ENCODE measurements at regions not wholly inside any gene's neighbourhood (a gene's known extent, or its start where the extent isn't known, plus 50 kb on each side); places are given as distances from the start of the nearest gene placed in this dataset.
A peak's percentile ranks its signal among the peaks of the same experiment; 100 is the strongest.

DNA sequence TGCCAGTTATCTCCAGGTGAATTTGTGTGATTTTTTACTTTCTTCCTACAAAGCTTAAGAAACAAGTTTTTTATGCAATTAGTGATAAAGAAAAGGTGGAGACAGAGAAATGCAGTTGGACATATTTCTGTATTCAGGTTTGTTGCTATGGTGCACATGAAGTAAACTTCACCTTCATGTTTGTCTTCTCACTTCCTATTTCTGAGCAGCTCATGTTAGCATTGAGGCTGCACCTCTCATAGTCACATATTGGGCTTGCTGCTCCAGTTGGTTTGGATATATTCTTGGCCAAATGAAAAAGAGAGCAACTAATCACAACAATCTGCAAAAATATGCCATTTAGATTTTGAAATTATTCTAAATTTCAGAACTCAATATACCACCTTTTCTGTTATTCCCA lies 475.6 kb upstream of the ZWINT start:
- no peak overlapping the region for H3K4me3 ChIP-seq (ENCODE audit: low read length)
- H3K27me3 ChIP-seq (ENCODE audit: low read length): no peaks in the 10 kb centered on the region
- H3K9me3 ChIP-seq (ENCODE audit: low read length): peaks cover 33% of the 10 kb centered on the region; the same call in 1 of the 2 replicates
- DNase-seq: no peak
- H3K79me2 ChIP-seq (ENCODE audit: low read length): no peaks in the 10 kb centered on the region
- H2AFZ ChIP-seq (ENCODE audit: low read length): no peak overlapping the region
- no peaks in the 10 kb centered on the region for H3K36me3 ChIP-seq (ENCODE audit: insufficient read depth, low read length)
- H3K9ac ChIP-seq (ENCODE audit: low read length): no peak overlapping the region
- H3K4me2 ChIP-seq (ENCODE audit: low read depth, low read length, poor library complexity, severe bottlenecking): no peak overlapping the region
- H3K27ac ChIP-seq (ENCODE audit: low read length): no peak overlapping the region
- H4K20me1 ChIP-seq (ENCODE audit: insufficient read depth, low read depth, low read length): no peaks in the 10 kb centered on the region
- H3K9me2 ChIP-seq (replicated peaks; ENCODE audit: insufficient read depth, low read length): no peaks in the 10 kb centered on the region; the same call in 1 of the 2 replicates
- H3K4me1 ChIP-seq (ENCODE audit: low read length): no peaks in the 10 kb centered on the region

DNA sequence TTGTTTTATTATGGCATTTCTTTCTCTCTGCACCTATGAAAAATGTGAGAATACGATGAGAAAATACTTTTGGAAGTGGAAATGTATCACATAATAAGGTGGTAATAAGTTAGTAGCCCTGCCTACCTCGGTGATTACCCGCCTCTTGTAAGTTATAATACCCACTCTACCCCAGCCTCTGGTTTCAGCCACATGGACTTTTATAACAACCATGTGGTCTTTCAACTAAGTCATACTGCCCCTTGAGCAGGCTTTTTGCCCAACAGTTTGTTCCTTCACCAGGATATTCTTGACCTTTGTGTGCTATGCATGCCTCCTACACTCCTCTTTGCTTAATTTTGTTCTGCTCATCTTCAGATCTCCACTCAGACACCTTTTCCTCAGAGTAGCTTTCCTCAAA lies 470.6 kb upstream of the ZWINT start:
- no peak for DNase-seq
- no peaks in the 10 kb centered on the region for H4K20me1 ChIP-seq (ENCODE audit: insufficient read depth, low read depth, low read length)
- H3K79me2 ChIP-seq (ENCODE audit: low read length): no peaks in the 10 kb centered on the region
- H3K9me2 ChIP-seq (replicated peaks; ENCODE audit: insufficient read depth, low read length): no peaks in the 10 kb centered on the region; the same call in 1 of the 2 replicates
- H3K4me1 ChIP-seq (ENCODE audit: low read length): no peaks in the 10 kb centered on the region
- H3K9ac ChIP-seq (ENCODE audit: low read length): no peak overlapping the region
- no peak overlapping the region for H2AFZ ChIP-seq (ENCODE audit: low read length)
- no peak overlapping the region for H3K4me3 ChIP-seq (ENCODE audit: low read length)
- H3K27me3 ChIP-seq (ENCODE audit: low read length): no peaks in the 10 kb centered on the region
- no peak overlapping the region for H3K4me2 ChIP-seq (ENCODE audit: low read depth, low read length, poor library complexity, severe bottlenecking)
- H3K27ac ChIP-seq (ENCODE audit: low read length): no peak overlapping the region
- H3K36me3 ChIP-seq (ENCODE audit: insufficient read depth, low read length): no peaks in the 10 kb centered on the region
- H3K9me3 ChIP-seq (ENCODE audit: low read length): peaks cover 26% of the 10 kb centered on the region

GRCh38 chr10:56823849-56824248 lies 462.8 kb upstream of the ZWINT start:
- Histone ChIP-seq H3K4me2 (ENCODE audit: low read depth, low read length, poor library complexity, severe bottlenecking) (no peak overlapping the region), H3K36me3 (ENCODE audit: insufficient read depth, low read length) (no peaks in the 10 kb centered on the region), H4K20me1 (ENCODE audit: insufficient read depth, low read depth, low read length) (no peaks in the 10 kb centered on the region), H3K27ac (ENCODE audit: low read length) (no peak overlapping the region), H3K4me3 (ENCODE audit: low read length) (no peak overlapping the region), H3K79me2 (ENCODE audit: low read length) (no peaks in the 10 kb centered on the region), H3K27me3 (ENCODE audit: low read length) (no peaks in the 10 kb centered on the region), H3K9me2 (replicated peaks; ENCODE audit: insufficient read depth, low read length) (no peaks in the 10 kb centered on the region), H2AFZ (ENCODE audit: low read length) (no peak overlapping the region), H3K9me3 (ENCODE audit: low read length) (peaks cover 12% of the 10 kb centered on the region), H3K9ac (ENCODE audit: low read length) (no peak overlapping the region), H3K4me1 (ENCODE audit: low read length) (no peaks in the 10 kb centered on the region)
- peak; percentile 56 for DNase-seq

- Histone ChIP-seq H3K9me2 (replicated peaks; ENCODE audit: insufficient read depth, low read length) (no peaks in the 10 kb centered on the region), H3K79me2 (ENCODE audit: low read length) (no peaks in the 10 kb centered on the region), H3K27ac (ENCODE audit: low read length) (no peak overlapping the region), H4K20me1 (ENCODE audit: insufficient read depth, low read depth, low read length) (no peaks in the 10 kb centered on the region), H3K36me3 (ENCODE audit: insufficient read depth, low read length) (no peaks in the 10 kb centered on the region), H3K9me3 (ENCODE audit: low read length) (peaks cover 15% of the 10 kb centered on the region), H3K9ac (ENCODE audit: low read length) (no peak overlapping the region), H3K27me3 (ENCODE audit: low read length) (no peaks in the 10 kb centered on the region), H3K4me3 (ENCODE audit: low read length) (no peak overlapping the region), H3K4me1 (ENCODE audit: low read length) (no peaks in the 10 kb centered on the region), H3K4me2 (ENCODE audit: low read depth, low read length, poor library complexity, severe bottlenecking) (no peak overlapping the region), H2AFZ (ENCODE audit: low read length) (no peak overlapping the region)
- no peak for DNase-seq
Observed at GRCh38 chr10:56805022-56805421, 444.0 kb upstream of the ZWINT start.

- H4K20me1 ChIP-seq (ENCODE audit: insufficient read depth, low read depth, low read length): no peaks in the 10 kb centered on the region
- no peaks in the 10 kb centered on the region for H3K79me2 ChIP-seq (ENCODE audit: low read length)
- no peaks in the 10 kb centered on the region; the same call in 1 of the 2 replicates for H3K9me2 ChIP-seq (replicated peaks; ENCODE audit: insufficient read depth, low read length)
- no peak overlapping the region for H3K27ac ChIP-seq (ENCODE audit: low read length)
- H3K4me2 ChIP-seq (ENCODE audit: low read depth, low read length, poor library complexity, severe bottlenecking): no peak overlapping the region
- H3K4me1 ChIP-seq (ENCODE audit: low read length): no peaks in the 10 kb centered on the region
- H3K9ac ChIP-seq (ENCODE audit: low read length): no peak overlapping the region
- no peaks in the 10 kb centered on the region for H3K27me3 ChIP-seq (ENCODE audit: low read length)
- DNase-seq: no peak
- H2AFZ ChIP-seq (ENCODE audit: low read length): no peak overlapping the region
- H3K36me3 ChIP-seq (ENCODE audit: insufficient read depth, low read length): no peaks in the 10 kb centered on the region
- peaks cover 16% of the 10 kb centered on the region; the same call in 1 of the 2 replicates for H3K9me3 ChIP-seq (ENCODE audit: low read length)
- H3K4me3 ChIP-seq (ENCODE audit: low read length): no peak overlapping the region
Observed at GRCh38 chr10:56785292-56785691, 424.2 kb upstream of the ZWINT start.

DNA sequence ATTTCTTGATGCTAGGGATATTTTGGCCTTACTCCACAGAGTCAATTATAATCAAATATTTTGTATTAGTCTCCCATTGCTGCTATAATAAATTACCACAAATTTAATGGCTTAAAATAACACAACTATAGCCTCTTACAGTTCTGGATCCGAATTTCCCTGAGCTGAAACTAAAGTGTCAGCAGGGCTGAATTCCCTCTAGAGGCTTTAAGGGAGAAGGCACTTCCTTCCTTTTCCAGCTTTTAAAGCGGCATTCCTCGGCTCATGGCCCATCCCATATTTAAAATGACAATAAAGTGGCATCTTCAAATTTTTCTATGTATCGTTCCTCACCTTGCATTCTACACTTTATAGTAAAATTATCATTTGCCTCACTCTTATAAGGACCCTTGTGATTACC lies 421.4 kb upstream of the ZWINT start:
- no peak overlapping the region for H3K9ac ChIP-seq (ENCODE audit: low read length)

GRCh38 chr10:56771343-56771742 lies 410.3 kb upstream of the ZWINT start:
- H3K9ac ChIP-seq (ENCODE audit: low read length): no peak overlapping the region
- H3K79me2 ChIP-seq (ENCODE audit: low read length): no peaks in the 10 kb centered on the region
- peaks cover 21% of the 10 kb centered on the region for H3K9me3 ChIP-seq (ENCODE audit: low read length)
- H3K4me2 ChIP-seq (ENCODE audit: low read depth, low read length, poor library complexity, severe bottlenecking): no peak overlapping the region
- no peaks in the 10 kb centered on the region for H3K9me2 ChIP-seq (replicated peaks; ENCODE audit: insufficient read depth, low read length)
- H3K36me3 ChIP-seq (ENCODE audit: insufficient read depth, low read length): no peaks in the 10 kb centered on the region
- H2AFZ ChIP-seq (ENCODE audit: low read length): no peak overlapping the region
- no peak for DNase-seq
- no peak overlapping the region for H3K27ac ChIP-seq (ENCODE audit: low read length)
- no peaks in the 10 kb centered on the region for H4K20me1 ChIP-seq (ENCODE audit: insufficient read depth, low read depth, low read length)
- no peaks in the 10 kb centered on the region for H3K27me3 ChIP-seq (ENCODE audit: low read length)
- no peak overlapping the region for H3K4me3 ChIP-seq (ENCODE audit: low read length)
- no peaks in the 10 kb centered on the region for H3K4me1 ChIP-seq (ENCODE audit: low read length)

More for the DNA sequence above, 421.4 kb upstream of the ZWINT start:
- Histone ChIP-seq H3K36me3 (ENCODE audit: insufficient read depth, low read length) (no peaks in the 10 kb centered on the region), H3K27ac (ENCODE audit: low read length) (no peak overlapping the region), H3K79me2 (ENCODE audit: low read length) (no peaks in the 10 kb centered on the region), H3K4me2 (ENCODE audit: low read depth, low read length, poor library complexity, severe bottlenecking) (no peak overlapping the region), H3K9me2 (replicated peaks; ENCODE audit: insufficient read depth, low read length) (no peaks in the 10 kb centered on the region; the same call in 1 of the 2 replicates), H3K27me3 (ENCODE audit: low read length) (no peaks in the 10 kb centered on the region), H3K9me3 (ENCODE audit: low read length) (peaks cover 16% of the 10 kb centered on the region; the same call in 1 of the 2 replicates), H2AFZ (ENCODE audit: low read length) (no peak overlapping the region), H4K20me1 (ENCODE audit: insufficient read depth, low read depth, low read length) (no peaks in the 10 kb centered on the region), H3K4me3 (ENCODE audit: low read length) (no peak overlapping the region), H3K4me1 (ENCODE audit: low read length) (no peaks in the 10 kb centered on the region)
- no peak for DNase-seq

DNA sequence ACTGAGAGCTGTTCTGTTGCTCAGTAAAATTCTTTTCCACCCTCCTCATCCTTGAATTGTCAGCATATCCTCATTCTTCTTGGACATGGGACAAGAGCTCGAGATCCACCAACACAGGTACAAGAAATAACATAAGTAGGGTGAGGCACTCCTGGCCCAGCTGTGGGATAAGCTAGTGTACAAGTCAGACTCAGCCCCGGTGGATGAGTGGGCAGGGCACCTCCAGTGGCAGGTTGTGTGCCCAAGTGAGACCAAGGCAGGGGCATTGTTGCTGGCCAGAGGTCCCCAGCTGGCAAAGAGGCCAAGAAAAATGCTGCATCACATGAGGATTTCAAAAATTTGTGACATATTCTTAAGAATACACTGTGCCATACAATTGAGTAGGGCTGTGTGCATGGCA lies 402.0 kb upstream of the ZWINT start:
- no peak for DNase-seq
- Histone ChIP-seq H3K27me3 (ENCODE audit: low read length) (no peaks in the 10 kb centered on the region), H3K9me3 (ENCODE audit: low read length) (peaks cover 5% of the 10 kb centered on the region; the same call in 1 of the 2 replicates), H3K27ac (ENCODE audit: low read length) (no peak overlapping the region), H3K4me1 (ENCODE audit: low read length) (no peaks in the 10 kb centered on the region), H3K36me3 (ENCODE audit: insufficient read depth, low read length) (no peaks in the 10 kb centered on the region), H3K9ac (ENCODE audit: low read length) (no peak overlapping the region), H3K4me3 (ENCODE audit: low read length) (no peak overlapping the region), H3K9me2 (replicated peaks; ENCODE audit: insufficient read depth, low read length) (no peaks in the 10 kb centered on the region), H4K20me1 (ENCODE audit: insufficient read depth, low read depth, low read length) (no peaks in the 10 kb centered on the region), H3K4me2 (ENCODE audit: low read depth, low read length, poor library complexity, severe bottlenecking) (no peak overlapping the region), H2AFZ (ENCODE audit: low read length) (no peak overlapping the region), H3K79me2 (ENCODE audit: low read length) (no peaks in the 10 kb centered on the region)

DNA sequence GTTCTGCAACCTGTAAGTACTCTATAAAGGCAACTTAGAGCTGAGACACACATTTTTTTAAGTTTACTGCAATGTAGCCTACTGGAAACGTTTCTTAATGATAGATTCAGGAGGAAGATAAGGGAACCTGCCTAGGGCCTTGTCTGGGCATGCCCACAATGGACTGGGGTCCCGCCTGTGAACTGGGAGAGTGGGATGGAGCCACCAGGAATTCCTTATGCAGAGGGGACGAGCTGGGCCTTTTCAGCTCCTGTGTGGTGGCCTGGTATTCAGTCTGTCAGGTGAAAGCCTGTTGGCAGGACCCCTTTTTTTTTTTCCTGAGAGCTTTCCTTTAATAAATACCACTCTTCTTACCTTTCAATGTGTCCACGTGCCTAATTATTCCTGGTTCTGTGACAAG lies 384.4 kb upstream of the ZWINT start:
- no peak overlapping the region for H3K4me2 ChIP-seq (ENCODE audit: low read depth, low read length, poor library complexity, severe bottlenecking)
- H3K27ac ChIP-seq (ENCODE audit: low read length): no peak overlapping the region
- H3K4me1 ChIP-seq (ENCODE audit: low read length): no peaks in the 10 kb centered on the region
- no peaks in the 10 kb centered on the region for H3K36me3 ChIP-seq (ENCODE audit: insufficient read depth, low read length)
- H3K9me2 ChIP-seq (replicated peaks; ENCODE audit: insufficient read depth, low read length): no peaks in the 10 kb centered on the region
- peaks cover 13% of the 10 kb centered on the region; the same call in 1 of the 2 replicates for H3K9me3 ChIP-seq (ENCODE audit: low read length)
- no peaks in the 10 kb centered on the region for H4K20me1 ChIP-seq (ENCODE audit: insufficient read depth, low read depth, low read length)
- no peak overlapping the region for H3K4me3 ChIP-seq (ENCODE audit: low read length)
- no peak overlapping the region for H2AFZ ChIP-seq (ENCODE audit: low read length)
- no peak overlapping the region for H3K9ac ChIP-seq (ENCODE audit: low read length)
- no peak for DNase-seq
- H3K79me2 ChIP-seq (ENCODE audit: low read length): no peaks in the 10 kb centered on the region
- no peaks in the 10 kb centered on the region for H3K27me3 ChIP-seq (ENCODE audit: low read length)
